GM10266 (cell line): ENCODE measurements at regions not wholly inside any gene's neighbourhood (a gene's known extent, or its start where the extent isn't known, plus 50 kb on each side); places are given as distances from the start of the nearest gene placed in this dataset.
A peak's percentile ranks its signal among the peaks of the same experiment; 100 is the strongest.

ENCODE experiments used
- DNase-seq: peaks from one replicate; pipeline ENCODE4 v3.0.0; 2012; ENCODE audit errors: extremely low spot score
- CTCF ChIP-seq: IDR thresholded peaks from 2 replicates; pipeline ENCODE4 v1.5.1; 2012; ENCODE audit warnings: mild to moderate bottlenecking, low read depth; ENCODE audit not compliant: control insufficient read depth, insufficient read depth; ENCODE audit errors: missing control alignments

GRCh38 chr20:43248341-43248740 is 58.6 kb upstream of the PTPRT start:
- TF ChIP-seq CTCF, result no peak
- no peak for DNase-seq

GRCh38 chr20:43247361-43247760 is 57.7 kb upstream of the PTPRT start:
- DNase-seq, result no peak
- TF ChIP-seq CTCF, result no peak

GRCh38 chr20:43244647-43245046 is 54.9 kb upstream of the PTPRT start:
- no peak for TF ChIP-seq CTCF
- no peak for DNase-seq

- TF ChIP-seq CTCF, result peak; percentile 18
- DNase-seq, result no peak
Measured at GRCh38 chr20:43243672-43244269, 54.1 kb upstream of the PTPRT start.

- no peak for DNase-seq
- TF ChIP-seq CTCF, result no peak
Measured at GRCh38 chr20:43241057-43241702, 51.5 kb upstream of the PTPRT start.
